Suprapubic skin (tissue), 3 donors: ENCODE measurements at regions not wholly inside any gene's neighbourhood (a gene's known extent, or its start where the extent isn't known, plus 50 kb on each side); places are given as distances from the start of the nearest gene placed in this dataset.

Source experiments
- CTCF ChIP-seq, 2 donors: fragments of 200-600 bp in 1 of 2; fragments of 450-650 bp in 1 of 2; sonication (generic) in 1 of 2; IDR thresholded peaks; one replicate each; pipeline ENCODE4 v1.5.1; 2016 to 2019; ENCODE audit warnings: antibody characterized with exemption in 2 of 2, mild to moderate bottlenecking in 1 of 2, moderate library complexity in 1 of 2
- POLR2A ChIP-seq, 2 donors: fragments of 450-650 bp; IDR thresholded peaks; one replicate each; pipeline ENCODE4 v1.6.1; 2017; ENCODE audit warnings: antibody characterized with exemption in 2 of 2, mild to moderate bottlenecking in 2 of 2, moderate library complexity in 2 of 2

- TF ChIP-seq POLR2A (IDR thresholded peaks at IDR 0.05): no peak
- no peak for TF ChIP-seq CTCF (IDR thresholded peaks at IDR 0.05)
Observed at GRCh38 chr7:125278318-125278717, 348.7 kb upstream of the POT1 start.
